Lower lobe of right lung (tissue), 2 donors: ENCODE measurements at regions not wholly inside any gene's neighbourhood (a gene's known extent, or its start where the extent isn't known, plus 50 kb on each side); places are given as distances from the start of the nearest gene placed in this dataset.

ENCODE experiments used
- ATAC-seq, 2 donors: fragments of 200-7000 bp; cut with Tn5 transposase; one replicate each; pipeline ENCODE4 v1.9.1; 2020 to 2022; ENCODE audit warnings: mild to moderate bottlenecking in 2 of 2, moderate library complexity in 2 of 2
- DNase-seq: peaks from one replicate; pipeline ENCODE4 v3.0.0-alpha.2; 2020
- H3K27ac ChIP-seq: fragments of 200-600 bp; one replicate; pipeline ENCODE4 v1.8.0; 2022
- H3K27me3 ChIP-seq: fragments of 200-600 bp; one replicate; pipeline ENCODE4 v1.8.0; 2022; ENCODE audit warnings: low read depth
- H3K36me3 ChIP-seq: fragments of 200-600 bp; one replicate; pipeline ENCODE4 v1.8.0; 2022; ENCODE audit warnings: mild to moderate bottlenecking
- H3K4me1 ChIP-seq: fragments of 200-600 bp; one replicate; pipeline ENCODE4 v1.8.0; 2022
- H3K4me3 ChIP-seq: fragments of 200-600 bp; one replicate; pipeline ENCODE4 v1.8.0; 2022; ENCODE audit warnings: mild to moderate bottlenecking
- H3K9me3 ChIP-seq: fragments of 200-600 bp; one replicate; pipeline ENCODE4 v1.8.0; 2022
- intact Hi-C: fragments of 100-400 bp; cut with DNase I; formaldehyde crosslinking; loops from one replicate; pipeline ENCODE4 v1.11.0; 2022
- TF ChIP-seq, protein P1 (sequence below): fragments of 200-600 bp; IDR thresholded peaks from one replicate; pipeline ENCODE4 v1.8.0; 2022; ENCODE audit warnings: antibody characterized with exemption, mild to moderate bottlenecking
- donor health status: DM: no; HTN: yes; CAD: no; lungs with severe emphysema.

DNA sequence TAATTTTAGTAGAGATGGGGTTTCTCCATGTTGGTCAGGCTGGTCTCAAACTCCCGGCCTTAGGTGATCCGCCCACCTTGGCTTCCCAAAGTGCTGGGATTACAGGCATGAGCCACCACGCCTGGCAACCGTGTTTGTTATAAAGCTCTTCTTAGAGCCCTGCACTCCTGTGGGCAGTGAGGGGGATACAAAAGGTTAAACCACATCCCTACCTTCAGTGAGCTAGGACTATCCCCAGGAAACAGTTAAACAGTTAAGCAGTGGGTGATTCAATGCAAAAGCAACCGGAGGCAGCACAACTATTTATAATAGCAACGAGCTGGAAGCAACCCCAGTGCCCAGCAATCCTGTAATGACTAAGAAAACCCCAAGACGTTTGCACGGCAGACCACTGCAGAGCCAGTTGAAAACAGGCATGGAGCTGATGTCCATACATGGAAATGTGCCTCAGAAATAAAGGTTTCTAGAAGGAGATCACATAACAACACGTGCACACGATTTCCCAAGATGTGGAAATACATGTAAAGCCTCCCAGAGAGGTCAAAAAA lies 107.2 kb upstream of the LYZL2 start:
- H3K27me3 ChIP-seq: no peaks in the 10 kb centered on the region
- H3K4me3 ChIP-seq: no peak overlapping the region
- TF ChIP-seq, protein P1, sequence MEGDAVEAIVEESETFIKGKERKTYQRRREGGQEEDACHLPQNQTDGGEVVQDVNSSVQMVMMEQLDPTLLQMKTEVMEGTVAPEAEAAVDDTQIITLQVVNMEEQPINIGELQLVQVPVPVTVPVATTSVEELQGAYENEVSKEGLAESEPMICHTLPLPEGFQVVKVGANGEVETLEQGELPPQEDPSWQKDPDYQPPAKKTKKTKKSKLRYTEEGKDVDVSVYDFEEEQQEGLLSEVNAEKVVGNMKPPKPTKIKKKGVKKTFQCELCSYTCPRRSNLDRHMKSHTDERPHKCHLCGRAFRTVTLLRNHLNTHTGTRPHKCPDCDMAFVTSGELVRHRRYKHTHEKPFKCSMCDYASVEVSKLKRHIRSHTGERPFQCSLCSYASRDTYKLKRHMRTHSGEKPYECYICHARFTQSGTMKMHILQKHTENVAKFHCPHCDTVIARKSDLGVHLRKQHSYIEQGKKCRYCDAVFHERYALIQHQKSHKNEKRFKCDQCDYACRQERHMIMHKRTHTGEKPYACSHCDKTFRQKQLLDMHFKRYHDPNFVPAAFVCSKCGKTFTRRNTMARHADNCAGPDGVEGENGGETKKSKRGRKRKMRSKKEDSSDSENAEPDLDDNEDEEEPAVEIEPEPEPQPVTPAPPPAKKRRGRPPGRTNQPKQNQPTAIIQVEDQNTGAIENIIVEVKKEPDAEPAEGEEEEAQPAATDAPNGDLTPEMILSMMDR: no peak
- no peak overlapping the region for H3K27ac ChIP-seq
- H3K4me1 ChIP-seq: no peaks in the 10 kb centered on the region
- ATAC-seq (peak in 1 of 2 donors; percentile 31), DNase-seq (no peak)
- H3K9me3 ChIP-seq: no peaks in the 10 kb centered on the region
- intact Hi-C loops: no loop called here
- H3K36me3 ChIP-seq: no peaks in the 10 kb centered on the region

DNA sequence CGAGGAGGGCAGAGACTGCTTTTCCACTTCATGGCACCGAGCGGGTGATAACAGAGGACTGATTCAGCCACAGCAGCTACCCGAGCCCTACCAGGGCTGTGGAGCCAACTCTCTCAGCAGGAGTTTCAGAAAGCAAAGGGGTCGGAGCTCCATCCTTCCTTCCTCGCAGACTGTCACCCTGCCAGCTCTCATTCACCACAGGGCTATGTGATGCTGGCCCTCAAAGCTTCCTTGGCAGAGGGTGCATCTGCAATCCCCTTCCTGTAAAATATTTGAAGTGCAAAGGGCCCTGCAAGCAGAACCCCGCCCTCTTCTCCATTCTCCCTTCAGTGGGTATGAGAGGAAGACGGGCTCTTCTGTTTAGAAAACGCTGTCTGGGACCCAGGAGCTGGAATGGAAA lies 105.3 kb upstream of the LYZL2 start:
- Histone ChIP-seq H3K27me3 (no peaks in the 10 kb centered on the region), H3K4me1 (no peaks in the 10 kb centered on the region), H3K36me3 (no peaks in the 10 kb centered on the region), H3K27ac (no peak overlapping the region), H3K4me3 (no peak overlapping the region), H3K9me3 (no peaks in the 10 kb centered on the region)
- DNase-seq (no peak), ATAC-seq (no peak)
- TF ChIP-seq, protein P1: no peak
- intact Hi-C loops: no loop called here

DNA sequence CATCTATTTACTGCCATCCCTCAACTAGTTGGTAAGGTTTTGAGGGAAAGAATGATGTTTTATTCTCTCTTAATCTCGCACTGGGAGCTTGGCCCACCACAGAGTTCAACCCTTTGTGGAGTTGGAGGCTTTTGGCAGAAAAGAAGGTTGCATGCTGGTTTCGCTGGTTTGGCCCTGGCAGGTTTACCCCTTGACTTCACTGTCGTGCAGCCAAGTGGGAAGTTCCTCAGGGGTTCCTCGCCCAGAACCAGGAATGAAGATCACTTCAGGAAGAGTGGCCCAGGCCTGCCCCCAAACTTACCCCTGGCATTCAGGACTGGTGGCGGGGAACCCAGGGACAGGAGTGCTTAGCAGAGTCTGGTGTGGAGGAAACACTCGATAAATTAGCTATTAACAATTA lies 103.1 kb upstream of the LYZL2 start:
- no peaks in the 10 kb centered on the region for H3K4me1 ChIP-seq
- H3K27ac ChIP-seq: no peak overlapping the region
- H3K27me3 ChIP-seq: no peaks in the 10 kb centered on the region
- H3K4me3 ChIP-seq: no peak overlapping the region
- TF ChIP-seq, protein P1: no peak
- intact Hi-C loops: no loop called here
- ATAC-seq (no peak), DNase-seq (no peak)
- no peaks in the 10 kb centered on the region for H3K36me3 ChIP-seq
- H3K9me3 ChIP-seq: no peaks in the 10 kb centered on the region

DNA sequence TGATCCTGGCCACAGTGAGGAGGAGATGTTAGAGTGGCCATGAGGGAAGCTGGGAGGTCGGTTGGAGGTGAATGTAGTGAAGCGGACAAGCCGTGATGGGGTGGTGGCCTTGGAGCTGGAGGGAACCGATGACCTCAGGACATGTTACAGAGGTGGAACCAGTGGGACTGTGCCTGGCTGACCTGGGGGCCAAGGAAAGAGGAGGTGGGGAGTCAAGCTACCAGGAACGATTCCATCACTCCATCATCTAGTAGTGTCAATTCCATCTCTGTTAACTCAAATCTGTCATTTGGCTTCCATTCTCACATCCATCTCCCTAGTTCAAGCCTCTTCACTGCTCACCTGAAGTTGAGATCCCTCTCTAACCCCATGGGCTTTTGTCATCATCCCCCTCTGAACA lies 102.4 kb upstream of the LYZL2 start:
- no peaks in the 10 kb centered on the region for H3K27me3 ChIP-seq
- DNase-seq (no peak), ATAC-seq (no peak)
- H3K4me3 ChIP-seq: no peak overlapping the region
- no peaks in the 10 kb centered on the region for H3K4me1 ChIP-seq
- no peaks in the 10 kb centered on the region for H3K9me3 ChIP-seq
- TF ChIP-seq, protein P1: no peak
- intact Hi-C loops: no loop called here
- no peaks in the 10 kb centered on the region for H3K36me3 ChIP-seq
- H3K27ac ChIP-seq: no peak overlapping the region

DNA sequence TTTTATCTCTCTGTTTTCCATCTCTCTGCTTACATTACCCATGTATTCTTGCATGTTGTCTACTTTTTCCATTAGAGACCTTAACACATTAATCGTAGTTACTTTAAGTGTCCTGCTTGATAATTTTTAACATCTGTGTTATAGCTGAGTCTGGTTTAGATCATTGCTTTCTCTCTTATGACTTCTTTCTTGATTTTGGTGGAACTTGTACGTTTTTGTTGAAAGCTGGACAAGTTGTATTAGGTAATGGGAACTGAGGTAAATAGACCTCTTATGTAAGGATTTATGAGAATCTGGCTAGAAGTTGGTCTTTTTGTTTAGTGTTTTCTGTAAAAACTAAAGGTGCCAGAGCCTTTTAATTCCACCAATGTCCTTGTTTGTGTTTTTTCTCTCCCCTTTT lies 100.8 kb upstream of the LYZL2 start:
- H3K27me3 ChIP-seq: no peaks in the 10 kb centered on the region
- no peak for ATAC-seq

More for the DNA sequence above, 100.8 kb upstream of the LYZL2 start:
- TF ChIP-seq, protein P1: no peak
- no peak for DNase-seq
- intact Hi-C loops: no loop called here
- no peak overlapping the region for H3K27ac ChIP-seq
- H3K4me1 ChIP-seq: no peaks in the 10 kb centered on the region
- no peaks in the 10 kb centered on the region for H3K36me3 ChIP-seq
- no peaks in the 10 kb centered on the region for H3K9me3 ChIP-seq
- no peak overlapping the region for H3K4me3 ChIP-seq
